Dedifferentiated amniotic fluid mesenchymal stem cell (primary cell): ENCODE measurements at regions not wholly inside any gene's neighbourhood (a gene's known extent, or its start where the extent isn't known, plus 50 kb on each side); places are given as distances from the start of the nearest gene placed in this dataset.
"Not testable (repeated sequence)": the region's sequence is repeated elsewhere in the genome, so short reads cannot be mapped to it uniquely, and the experiment has no call there.

ENCODE experiments used
- DNase-seq: peaks from one replicate; pipeline ENCODE4 v3.0.0-alpha.2; 2016; ENCODE audit errors: extremely low spot score

DNA sequence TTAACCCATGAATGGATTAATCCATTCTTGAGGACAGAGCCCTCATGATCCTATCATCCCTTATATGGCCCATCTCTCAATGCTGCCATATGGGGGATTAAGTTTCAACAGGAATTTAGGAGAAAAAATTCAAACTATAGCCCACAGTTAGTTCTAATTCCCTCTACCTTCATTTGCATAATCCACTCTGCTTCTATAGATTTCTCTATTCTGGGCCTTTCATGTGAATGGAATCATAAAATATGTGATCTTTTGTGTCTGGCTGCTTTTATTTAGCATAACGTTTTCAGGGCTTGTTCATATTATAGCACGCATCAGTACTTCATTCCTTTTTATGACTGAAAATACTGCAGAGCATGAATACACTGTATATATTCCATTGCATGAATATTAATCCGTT, 55.4 kb downstream of the CTSL start:
- no peak for DNase-seq

DNA sequence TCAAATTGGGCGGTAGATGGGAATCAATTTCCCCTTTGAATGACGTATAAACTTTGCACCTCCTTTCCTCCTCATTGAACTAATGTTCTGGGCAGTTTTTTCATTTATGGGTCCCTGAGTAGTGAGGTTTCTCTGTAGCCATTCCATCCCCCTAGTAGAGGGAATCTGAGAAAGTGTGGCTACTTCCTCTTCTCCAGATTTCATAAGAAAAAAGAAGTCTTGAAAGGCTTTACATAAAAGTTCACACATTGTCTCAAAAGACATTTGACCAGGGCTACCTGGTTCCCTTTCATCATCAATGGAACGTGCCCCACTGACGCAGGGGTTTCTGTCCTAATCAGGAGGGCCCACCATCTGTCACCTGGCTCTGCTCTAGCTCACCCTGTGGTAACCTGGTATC, 57.3 kb downstream of the CTSL start:
- DNase-seq: no peak

DNA sequence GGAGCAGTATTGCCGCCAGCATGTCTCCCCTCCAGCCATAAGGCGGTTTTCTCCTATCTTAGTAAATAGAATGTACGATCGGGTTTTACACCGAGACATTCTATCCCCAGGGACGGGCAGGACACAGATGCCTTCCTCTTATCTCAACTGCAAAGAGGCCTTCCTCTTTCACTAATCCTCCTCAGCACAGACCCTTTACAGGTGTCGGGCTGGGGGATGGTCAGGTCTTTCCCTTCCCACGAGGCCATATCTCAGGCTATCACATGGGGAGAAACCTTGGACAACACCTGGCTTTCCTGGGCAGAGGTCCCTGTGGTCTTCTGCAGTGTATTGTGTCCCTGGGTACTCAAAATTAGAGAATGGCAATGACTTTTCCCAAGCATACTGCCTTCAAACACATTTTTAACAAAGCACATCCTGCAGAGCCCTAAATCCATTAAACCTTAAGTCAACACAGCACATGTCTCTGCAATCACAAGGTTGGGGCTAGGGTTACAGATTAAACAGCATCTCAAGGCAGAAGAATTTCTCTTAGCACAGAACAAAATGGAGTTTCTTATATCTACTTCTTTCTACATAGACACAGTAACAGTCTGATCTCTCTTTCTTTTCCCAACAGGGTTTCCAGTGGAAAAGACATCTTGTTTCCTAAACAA, 59.5 kb downstream of the CTSL start:
- DNase-seq: not testable (repeated sequence)

- DNase-seq: no peak
These were observed 60.5 kb downstream of the CTSL start for GRCh38 chr9:87786423-87786822.

- no peak for DNase-seq
These were observed 61.0 kb downstream of the CTSL start for GRCh38 chr9:87786876-87787275.

- DNase-seq: no peak
These were observed 61.8 kb downstream of the CTSL start for GRCh38 chr9:87787735-87788134.

- DNase-seq: no peak
These were observed 66.9 kb downstream of the CTSL start for GRCh38 chr9:87792831-87793288.

GRCh38 chr9:87793292-87793691, 67.4 kb downstream of the CTSL start:
- peak; percentile 53 for DNase-seq

DNA sequence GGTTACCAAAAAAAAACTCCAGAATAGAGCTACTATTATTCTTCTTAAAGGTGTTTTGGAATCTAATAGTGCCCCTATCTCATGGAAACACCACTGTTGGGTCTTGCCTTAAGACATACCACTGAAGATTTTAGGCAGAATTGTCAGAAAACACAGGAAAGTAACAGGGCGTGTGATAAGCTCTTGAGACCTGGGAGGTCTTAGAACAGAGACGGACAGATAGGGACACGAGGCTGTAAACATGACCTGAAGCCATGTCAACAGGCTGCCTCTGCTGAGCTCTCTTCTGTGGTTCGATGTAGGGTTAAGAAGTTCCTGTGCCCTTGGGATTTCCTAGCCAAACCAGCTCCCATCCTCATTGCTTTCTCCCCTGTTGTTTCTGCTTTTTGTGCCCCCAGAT, 69.3 kb downstream of the CTSL start:
- DNase-seq: no peak

- DNase-seq: no peak
These were observed 70.3 kb downstream of the CTSL start for GRCh38 chr9:87796196-87796595.

- no peak for DNase-seq
These were observed 72.4 kb downstream of the CTSL start for GRCh38 chr9:87798261-87798833.

DNA sequence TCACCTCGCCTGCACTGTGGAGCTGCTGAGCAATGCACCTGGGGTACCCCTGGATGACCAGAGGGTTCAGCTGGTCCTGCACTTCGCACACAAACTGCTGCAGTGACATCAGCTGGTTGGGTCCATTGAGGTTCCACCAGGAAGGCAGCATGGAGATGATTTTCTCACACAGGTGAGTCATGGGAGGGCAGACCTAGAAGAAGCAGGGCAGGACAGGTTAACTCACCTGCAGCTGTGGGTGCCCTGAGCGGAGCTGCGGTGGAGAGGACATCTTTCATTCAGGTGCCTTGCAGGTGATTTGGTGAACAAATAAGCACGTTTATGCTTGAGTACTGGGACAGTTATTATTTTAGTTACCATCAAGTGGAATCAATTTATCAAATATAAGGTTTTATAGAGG, 73.6 kb downstream of the CTSL start:
- no peak for DNase-seq

GRCh38 chr9:87800456-87800855, 74.5 kb downstream of the CTSL start:
- DNase-seq: no peak

GRCh38 chr9:87801013-87801412, 75.1 kb downstream of the CTSL start:
- DNase-seq: no peak

- no peak for DNase-seq
These were observed 77.2 kb downstream of the CTSL start for GRCh38 chr9:87803166-87803565.

- DNase-seq: no peak
These were observed 77.9 kb downstream of the CTSL start for GRCh38 chr9:87803623-87804345.

GRCh38 chr9:87805259-87805658, 77.4 kb upstream of the SPATA31E1 start:
- DNase-seq: no peak

DNA sequence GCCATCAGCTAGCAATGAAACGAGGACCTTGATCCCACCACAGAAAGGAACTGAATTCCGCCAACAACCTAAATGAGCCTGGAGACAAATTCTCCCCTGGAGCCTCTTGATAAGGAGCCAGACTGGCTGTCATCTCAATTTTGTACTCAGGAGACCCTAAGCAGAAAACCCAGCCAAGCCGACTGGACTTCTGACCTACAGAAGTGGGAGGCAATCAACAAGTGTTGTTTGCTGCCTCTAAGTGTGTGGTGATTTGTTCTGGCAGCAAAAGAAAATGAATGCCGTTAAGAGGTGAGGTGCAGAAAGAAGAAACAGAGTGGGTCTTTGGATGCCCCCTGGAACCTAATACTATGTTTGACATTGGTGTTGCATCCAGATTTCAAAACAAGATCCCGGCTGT, 72.7 kb upstream of the SPATA31E1 start:
- DNase-seq: no peak

DNA sequence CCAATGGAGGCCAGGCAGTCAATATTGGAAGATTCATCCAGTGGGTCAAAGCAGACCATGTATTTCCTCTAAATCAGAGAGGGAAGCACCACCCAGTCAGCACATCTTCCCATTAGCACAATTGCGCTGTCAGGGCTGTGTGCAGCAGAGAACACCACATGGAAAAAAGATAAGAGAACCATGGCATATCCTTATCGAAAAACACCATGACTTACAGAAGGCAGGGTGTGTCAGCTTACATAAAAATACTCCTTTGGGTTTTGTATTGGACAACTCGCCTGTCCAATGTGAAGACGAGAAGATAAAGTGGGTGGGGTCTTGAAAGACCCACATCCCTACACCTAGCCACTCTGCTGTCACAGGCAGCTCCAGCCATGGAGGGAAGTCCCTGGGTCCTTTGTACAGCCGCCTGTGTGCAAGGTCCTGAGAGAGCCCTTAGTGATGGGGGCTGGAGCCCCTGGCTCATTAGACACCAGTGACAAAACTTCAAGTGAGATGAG, 71.9 kb upstream of the SPATA31E1 start:
- no peak for DNase-seq

DNA sequence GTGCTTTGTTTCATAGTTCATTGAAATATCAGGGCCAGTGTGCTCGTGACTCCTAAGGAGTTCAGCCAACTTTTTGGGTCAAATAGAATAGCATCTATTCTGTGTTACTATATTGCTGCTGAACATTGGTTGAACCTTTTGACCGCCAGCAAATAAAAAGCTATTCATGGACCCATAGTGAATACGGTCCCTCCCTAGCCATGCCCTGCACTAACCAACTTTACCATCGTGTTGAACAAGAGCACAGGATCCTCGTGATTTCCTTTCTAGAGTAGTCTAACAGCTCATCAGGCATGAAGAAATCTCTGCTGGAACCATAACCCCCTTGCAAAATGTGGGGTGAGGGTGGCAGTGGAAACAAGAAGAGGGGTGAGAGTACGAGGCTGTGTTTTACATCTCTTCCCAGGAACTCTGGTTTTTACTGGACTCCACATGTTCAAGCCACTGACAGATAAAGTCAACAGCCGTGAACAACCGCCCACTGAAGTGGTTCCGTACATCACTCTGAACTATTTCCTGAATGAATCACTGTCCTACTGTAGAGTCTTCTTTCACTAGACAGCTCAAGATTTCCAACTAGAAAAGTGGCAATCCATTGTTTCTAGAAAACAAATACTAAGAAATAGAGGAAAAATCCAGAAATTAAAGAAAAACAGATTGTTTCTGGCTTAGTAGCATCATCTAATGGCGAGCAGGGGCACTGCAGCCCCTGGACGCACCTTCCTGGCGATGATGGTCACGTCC, 70.1 kb upstream of the SPATA31E1 start:
- peak; percentile 63 for DNase-seq

DNA sequence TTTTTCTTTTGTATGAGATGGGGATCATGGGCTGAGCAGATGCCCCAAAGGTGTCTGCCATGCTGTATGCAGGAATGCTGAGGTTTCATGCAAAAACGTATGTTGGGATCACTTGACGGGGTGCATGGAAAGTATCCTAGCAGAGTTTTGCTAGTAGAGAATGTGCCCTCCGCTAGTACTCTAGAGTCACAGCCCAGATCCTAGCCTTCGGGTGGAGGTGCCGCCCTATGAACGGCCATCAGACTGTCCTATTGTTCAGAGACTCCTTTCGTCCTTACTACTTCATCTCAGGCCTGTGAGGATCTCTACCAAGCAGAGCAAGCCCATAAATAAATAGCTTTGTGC, 69.6 kb upstream of the SPATA31E1 start:
- DNase-seq: no peak

DNA sequence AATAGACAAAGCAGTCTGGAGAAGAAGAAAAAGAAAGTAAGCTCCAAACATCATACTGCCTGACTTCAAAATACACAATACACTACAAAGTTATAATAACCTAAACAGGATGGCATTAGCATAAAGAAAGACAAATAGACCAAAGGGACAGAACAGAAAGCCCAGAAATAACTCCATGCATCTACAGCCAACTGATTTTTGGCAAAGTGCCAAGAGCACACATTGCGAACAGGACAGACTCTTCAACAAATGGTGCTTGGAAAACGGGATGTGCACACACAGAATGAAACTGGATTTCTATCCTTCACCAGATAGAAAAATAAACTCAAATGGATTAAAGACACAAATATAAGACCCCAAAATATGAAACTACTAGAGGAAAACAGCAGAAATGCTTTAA, 66.6 kb upstream of the SPATA31E1 start:
- no peak for DNase-seq
